DMS153 treated with DMSO at 0.1 percent for 48 hours (cell line): ENCODE measurements at regions not wholly inside any gene's neighbourhood (a gene's known extent, or its start where the extent isn't known, plus 50 kb on each side); places are given as distances from the start of the nearest gene placed in this dataset.
"Not testable (repeated sequence)": the region's sequence is repeated elsewhere in the genome, so short reads cannot be mapped to it uniquely, and the experiment has no call there.

ENCODE experiments used
- DNase-seq: peaks from one replicate; lab custom pipeline; 2025; ENCODE audit not compliant: unreplicated experiment; lab: John Stamatoyannopoulos, UW

GRCh38 chr9:2277644-2278043 is 262.5 kb downstream of the SMARCA2 start:
- not testable (repeated sequence) for DNase-seq

- not testable (repeated sequence) for DNase-seq
These were observed 264.0 kb downstream of the SMARCA2 start for GRCh38 chr9:2279138-2279537.

- no peak for DNase-seq
These were observed 266.1 kb downstream of the SMARCA2 start for GRCh38 chr9:2281031-2281802.

- no peak for DNase-seq
These were observed 266.6 kb downstream of the SMARCA2 start for GRCh38 chr9:2281803-2282185.

GRCh38 chr9:2284770-2285169 is 269.6 kb downstream of the SMARCA2 start:
- no peak for DNase-seq

- DNase-seq = no peak
These were observed 270.5 kb downstream of the SMARCA2 start for GRCh38 chr9:2285416-2286332.

GRCh38 chr9:2286333-2286705 is 271.2 kb downstream of the SMARCA2 start:
- no peak for DNase-seq

GRCh38 chr9:2286825-2287455 is 271.8 kb downstream of the SMARCA2 start:
- DNase-seq = no peak

GRCh38 chr9:2288309-2288708 is 273.2 kb downstream of the SMARCA2 start:
- no peak for DNase-seq

GRCh38 chr9:2289263-2289662 is 274.1 kb downstream of the SMARCA2 start:
- DNase-seq = no peak

- DNase-seq = no peak
These were observed 275.2 kb downstream of the SMARCA2 start for GRCh38 chr9:2290382-2290781.

- peak; percentile 90 for DNase-seq
These were observed 277.0 kb downstream of the SMARCA2 start for GRCh38 chr9:2291980-2292704.

GRCh38 chr9:2292733-2293132 is 277.6 kb downstream of the SMARCA2 start:
- no peak for DNase-seq

- no peak for DNase-seq
These were observed 282.6 kb downstream of the SMARCA2 start for GRCh38 chr9:2297771-2298170.

- DNase-seq = no peak
These were observed 283.1 kb downstream of the SMARCA2 start for GRCh38 chr9:2298217-2298616.

- peak; percentile 93 for DNase-seq
These were observed 284.2 kb downstream of the SMARCA2 start for GRCh38 chr9:2299156-2299842.

GRCh38 chr9:2299843-2300205 is 284.7 kb downstream of the SMARCA2 start:
- DNase-seq = no peak

GRCh38 chr9:2300325-2300724 is 285.2 kb downstream of the SMARCA2 start:
- no peak for DNase-seq

- no peak for DNase-seq
These were observed 287.5 kb downstream of the SMARCA2 start for GRCh38 chr9:2302606-2303005.

GRCh38 chr9:2303056-2303455 is 287.9 kb downstream of the SMARCA2 start:
- DNase-seq = no peak

- no peak for DNase-seq
These were observed 292.3 kb downstream of the SMARCA2 start for GRCh38 chr9:2307480-2307879.
